ENCODE measurements at regions not wholly inside any gene's neighbourhood (a gene's known extent, or its start where the extent isn't known, plus 50 kb on each side); places are given as distances from the start of the nearest gene placed in this dataset.

GRCh38 chr4:57661517-57662090 is 551.4 kb upstream of the IGFBP7 start:
- no peak for DNase-seq

GRCh38 chr4:57658673-57659072 is 548.5 kb upstream of the IGFBP7 start:
- no peak for DNase-seq

DNA sequence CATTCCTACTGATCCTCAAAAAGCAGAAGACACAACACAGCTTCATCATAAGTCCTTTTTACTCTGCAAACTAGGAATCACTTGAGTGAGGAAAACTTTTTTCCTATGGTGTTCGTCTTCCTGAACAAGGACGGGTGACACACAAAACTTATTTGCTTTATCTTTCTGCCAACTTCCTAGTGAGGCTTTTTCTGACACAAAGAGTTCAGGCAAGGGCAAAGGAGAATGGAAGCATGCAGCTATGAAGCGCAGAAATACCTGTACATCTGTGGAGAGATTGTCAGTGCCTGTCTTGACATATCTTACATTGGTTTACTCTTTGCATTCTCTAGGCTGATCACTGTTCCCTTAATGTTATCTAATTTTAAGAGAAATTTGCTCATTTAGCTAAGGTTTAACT is 548.0 kb upstream of the IGFBP7 start:
- DNase-seq, result no peak

GRCh38 chr4:57655342-57655741 is 545.2 kb upstream of the IGFBP7 start:
- no peak for DNase-seq

- DNase-seq, result no peak
Measured at GRCh38 chr4:57652779-57653178, 542.6 kb upstream of the IGFBP7 start.

- DNase-seq, result no peak
Measured at GRCh38 chr4:57640391-57641100, 530.4 kb upstream of the IGFBP7 start.

DNA sequence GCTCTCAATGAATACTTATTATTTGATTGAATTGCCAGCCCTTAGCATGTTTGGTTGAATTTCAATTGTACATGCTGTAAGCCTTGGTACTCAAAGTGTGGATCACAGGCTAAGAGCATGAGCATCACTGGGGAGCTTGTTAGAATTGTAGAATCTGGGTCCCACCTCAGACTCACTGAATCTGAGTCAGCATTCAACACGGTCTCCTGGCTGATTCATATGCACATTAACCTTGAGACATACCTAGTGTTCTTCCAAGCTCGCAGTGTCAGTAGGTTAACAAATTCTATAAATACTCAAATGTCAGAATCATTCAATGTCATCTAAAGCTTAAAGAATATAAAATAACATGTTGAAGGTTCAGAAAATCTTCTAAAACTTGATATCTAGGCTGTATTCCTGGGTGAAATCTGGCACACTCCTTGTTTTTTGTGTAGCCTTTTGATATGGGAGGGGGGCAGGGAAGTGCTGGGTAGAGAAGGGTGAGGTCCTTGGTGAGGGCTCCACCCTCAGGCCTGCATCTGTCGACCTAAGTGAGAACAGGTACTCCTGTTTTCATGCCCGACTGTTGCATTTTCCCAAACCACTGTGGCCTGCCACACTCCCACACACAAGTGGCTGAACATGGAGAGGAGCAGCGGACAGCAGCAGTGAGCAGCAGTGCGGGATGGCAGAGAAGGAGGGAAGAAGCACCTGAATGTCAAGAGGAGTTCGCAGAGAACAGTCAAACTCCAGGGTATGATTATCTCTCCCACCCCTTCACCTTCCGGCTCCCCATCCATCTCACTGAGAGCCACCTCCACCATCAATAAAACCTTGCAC is 529.6 kb upstream of the IGFBP7 start:
- DNase-seq, result no peak

DNA sequence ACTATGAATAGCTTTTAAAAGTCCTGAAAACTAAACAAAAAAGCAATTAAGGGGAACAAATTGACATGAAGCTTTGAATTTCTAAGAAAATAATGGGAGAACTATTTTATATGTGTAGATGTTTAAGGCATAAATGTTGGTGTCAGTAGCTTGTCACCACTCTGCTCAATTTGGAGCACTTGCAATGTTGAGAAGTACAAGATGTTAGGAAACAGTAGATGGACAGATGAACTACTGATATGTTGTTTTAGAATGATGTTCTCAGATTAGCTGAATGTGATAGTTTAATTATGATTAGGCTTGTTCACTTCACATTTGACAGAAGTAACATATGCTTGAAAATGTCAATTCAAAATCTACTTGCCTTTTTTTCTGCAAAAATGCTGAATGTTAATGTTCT is 525.7 kb upstream of the IGFBP7 start:
- DNase-seq, result no peak

DNA sequence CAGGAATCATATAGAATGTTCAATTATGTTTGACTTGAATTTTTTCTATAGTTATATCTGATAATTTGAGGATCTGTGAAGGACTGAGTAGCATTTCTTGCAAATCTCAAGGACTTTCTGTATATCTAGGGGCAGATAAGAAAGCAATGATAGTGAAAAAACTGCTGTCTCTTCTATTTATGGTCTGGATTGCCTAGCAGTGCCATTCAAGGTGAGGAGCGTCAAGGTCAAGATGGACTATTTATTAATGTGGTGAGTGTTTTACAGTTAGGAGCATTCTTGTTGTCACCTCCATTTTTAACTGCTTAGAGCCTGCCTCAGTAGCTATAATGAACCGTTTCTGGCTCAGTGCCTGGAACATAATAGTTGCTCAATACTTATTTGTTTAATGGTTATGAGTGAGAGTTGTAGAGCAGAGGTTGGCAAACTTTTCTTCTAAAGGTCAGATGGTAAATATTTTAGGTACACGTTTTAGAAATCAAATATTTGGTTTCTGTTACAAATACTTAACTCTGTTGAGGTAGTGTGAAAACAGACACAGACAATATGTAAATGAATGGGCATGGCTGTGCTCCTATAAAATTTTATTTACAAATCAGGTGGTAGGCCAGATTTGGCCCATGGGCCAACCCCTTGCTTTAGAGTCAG is 523.2 kb upstream of the IGFBP7 start:
- DNase-seq, result no peak

DNA sequence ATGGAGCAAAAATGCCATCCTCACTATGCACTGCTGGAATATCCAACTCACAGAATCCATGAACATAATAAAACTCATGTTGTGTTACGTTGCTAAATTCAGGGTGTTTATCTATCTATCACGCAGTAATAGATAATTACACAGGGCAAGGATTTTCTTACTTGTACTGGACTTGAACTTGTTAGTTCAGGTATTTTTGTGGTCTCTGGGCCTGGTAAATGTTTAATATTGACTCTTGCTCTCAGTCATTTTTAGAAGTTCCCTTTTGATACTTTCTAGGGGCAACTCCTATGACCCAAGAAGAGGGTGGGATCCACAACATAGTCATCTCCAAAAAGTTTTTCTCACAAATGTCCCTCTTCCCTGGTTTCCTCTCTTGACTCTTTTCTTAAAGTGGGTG is 522.4 kb upstream of the IGFBP7 start:
- no peak for DNase-seq

GRCh38 chr4:57631147-57631546 is 521.0 kb upstream of the IGFBP7 start:
- no peak for DNase-seq

DNA sequence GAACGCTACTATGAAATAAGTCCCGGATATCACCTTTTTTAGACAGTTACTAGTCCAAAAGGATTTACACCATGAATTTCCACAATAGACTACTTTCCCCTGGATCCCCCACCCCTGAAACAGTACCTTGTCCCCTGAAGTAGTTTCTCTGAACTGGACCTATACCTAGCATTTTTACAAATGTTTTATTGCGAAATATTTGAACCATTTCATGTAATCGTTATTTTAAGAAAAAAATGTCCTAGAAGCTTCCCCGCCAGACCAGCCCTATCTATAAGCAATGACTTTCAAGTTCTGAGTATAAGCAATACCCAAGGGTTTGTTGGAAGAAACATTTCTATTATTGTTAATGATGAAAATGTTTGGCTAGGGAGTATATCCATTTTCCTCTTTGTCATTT is 517.8 kb upstream of the IGFBP7 start:
- DNase-seq, result no peak

DNA sequence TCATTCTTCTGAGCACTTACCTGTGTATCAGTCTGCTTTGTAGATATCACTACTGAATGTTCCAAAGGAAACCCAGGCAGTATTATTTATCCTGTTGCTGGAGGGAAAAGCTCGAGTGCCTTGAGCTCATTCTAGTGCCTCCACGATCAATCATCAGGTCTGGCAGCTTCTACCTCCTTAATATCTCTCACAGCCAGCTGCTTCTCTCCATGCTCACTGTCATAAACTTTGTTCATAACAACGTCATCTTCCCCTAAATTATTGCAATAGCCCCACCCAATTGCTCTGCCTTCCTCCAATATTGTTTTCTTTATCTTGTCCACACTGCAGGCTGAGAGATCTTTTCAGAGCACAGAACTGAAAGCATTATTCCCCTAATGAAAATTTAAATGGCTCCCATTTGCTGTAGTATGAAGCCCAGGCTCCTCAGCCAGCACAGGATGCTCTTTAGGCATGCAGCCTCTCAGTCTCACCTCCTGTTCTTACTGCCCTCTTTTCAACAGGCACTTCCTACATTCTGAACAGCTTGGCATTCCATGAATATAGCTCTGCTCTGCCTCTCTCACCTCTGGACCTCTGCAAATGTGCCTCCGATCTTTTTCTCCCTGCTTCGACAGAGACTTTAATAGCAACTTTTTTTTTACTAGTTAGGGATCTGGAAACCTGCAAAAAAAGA is 504.2 kb upstream of the IGFBP7 start:
- no peak for DNase-seq

DNA sequence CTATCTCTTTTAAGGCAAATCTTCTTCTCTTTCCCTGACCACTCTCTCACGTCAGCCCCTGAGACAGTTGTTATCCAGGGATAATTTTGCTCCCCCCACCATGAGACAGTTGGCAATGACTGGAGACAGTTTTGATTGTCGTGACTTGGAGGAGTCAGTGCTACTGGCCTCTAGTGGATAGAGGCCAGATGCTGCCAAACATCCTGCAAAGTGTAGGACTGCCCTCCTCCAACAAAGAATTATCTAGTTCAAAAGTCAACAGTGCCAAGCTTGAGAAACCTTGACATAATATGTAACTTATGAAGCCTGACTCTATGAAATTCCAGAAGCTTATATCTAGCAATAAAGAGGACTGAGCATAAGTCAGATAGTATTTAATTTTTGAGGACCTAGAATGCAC is 502.1 kb upstream of the IGFBP7 start:
- DNase-seq, result no peak

GRCh38 chr4:57607566-57608180 is 497.5 kb upstream of the IGFBP7 start:
- no peak for DNase-seq

DNA sequence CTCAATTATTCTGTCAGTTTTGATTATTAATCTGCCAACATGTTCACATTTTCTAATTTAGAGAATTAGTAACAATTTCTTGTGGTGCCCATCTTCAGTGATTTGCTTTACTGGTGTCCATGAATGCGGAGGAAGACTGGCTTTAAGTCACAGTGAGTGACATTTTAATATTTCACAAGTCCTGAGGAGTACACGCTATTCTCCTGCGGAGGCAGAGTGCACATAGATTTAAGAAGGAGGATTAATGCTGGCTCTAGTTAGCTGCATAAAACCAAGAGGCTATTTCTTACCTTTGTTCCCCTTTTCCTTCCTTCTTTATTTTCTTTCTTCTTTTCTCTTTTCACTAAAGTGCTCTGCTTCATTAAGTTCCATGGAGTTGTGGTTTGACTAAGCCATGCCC is 495.2 kb upstream of the IGFBP7 start:
- DNase-seq, result no peak

DNA sequence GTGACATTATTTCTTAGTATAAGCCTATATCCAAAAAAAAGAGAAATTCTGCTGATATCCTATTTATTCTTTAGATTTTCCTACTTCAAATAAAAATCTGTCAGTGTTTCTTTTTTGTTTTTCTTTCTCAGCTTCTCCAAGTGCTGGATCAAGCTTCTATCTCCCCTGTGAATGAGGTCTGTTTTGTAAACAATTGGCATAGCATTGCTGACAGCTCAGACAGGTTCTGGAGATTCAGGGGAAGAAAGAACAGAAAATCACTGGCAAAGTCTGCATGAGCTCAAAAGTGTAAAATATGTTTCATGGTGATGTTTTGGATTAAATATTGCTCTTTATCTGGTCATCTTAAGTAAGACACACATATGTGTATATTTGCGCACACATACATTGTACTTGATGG is 492.0 kb upstream of the IGFBP7 start:
- DNase-seq, result no peak

DNA sequence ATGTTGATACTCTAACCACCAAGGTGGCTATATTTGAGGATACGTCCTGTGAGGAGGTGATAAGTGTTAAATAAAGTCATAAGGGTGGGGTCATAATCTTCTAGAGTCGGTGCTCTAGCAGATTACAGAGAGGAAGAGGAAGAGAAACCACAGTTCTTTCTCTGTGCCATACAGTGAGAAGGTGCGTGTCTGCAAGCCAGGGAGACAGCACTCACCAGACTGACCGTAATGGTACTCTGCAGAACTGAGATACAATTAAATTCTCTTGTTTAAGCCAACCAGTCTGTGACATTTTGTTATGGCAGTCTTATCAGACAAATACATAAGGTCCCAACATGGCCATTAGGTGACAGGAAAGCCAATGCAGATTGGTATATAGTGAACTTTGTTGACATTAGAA is 480.9 kb upstream of the IGFBP7 start:
- DNase-seq, result no peak

DNA sequence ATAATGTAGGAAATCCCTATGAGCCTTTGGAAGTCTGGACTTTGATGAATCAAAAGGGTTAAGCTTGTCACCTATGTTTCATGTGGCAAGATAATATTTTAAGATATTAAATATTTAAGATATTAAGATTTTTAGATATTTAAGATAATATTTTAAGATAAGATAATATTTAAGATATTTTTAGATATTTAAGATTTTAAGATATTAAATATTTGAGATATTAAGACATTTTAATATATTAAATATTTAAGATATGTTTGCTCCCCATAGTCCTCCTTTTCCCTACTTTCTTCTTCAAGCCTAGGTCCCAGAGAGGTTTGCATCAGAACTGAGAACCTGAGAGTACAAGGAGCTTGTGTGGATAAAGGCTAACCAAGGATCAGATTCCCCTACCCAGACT is 478.4 kb upstream of the IGFBP7 start:
- DNase-seq, result no peak

DNA sequence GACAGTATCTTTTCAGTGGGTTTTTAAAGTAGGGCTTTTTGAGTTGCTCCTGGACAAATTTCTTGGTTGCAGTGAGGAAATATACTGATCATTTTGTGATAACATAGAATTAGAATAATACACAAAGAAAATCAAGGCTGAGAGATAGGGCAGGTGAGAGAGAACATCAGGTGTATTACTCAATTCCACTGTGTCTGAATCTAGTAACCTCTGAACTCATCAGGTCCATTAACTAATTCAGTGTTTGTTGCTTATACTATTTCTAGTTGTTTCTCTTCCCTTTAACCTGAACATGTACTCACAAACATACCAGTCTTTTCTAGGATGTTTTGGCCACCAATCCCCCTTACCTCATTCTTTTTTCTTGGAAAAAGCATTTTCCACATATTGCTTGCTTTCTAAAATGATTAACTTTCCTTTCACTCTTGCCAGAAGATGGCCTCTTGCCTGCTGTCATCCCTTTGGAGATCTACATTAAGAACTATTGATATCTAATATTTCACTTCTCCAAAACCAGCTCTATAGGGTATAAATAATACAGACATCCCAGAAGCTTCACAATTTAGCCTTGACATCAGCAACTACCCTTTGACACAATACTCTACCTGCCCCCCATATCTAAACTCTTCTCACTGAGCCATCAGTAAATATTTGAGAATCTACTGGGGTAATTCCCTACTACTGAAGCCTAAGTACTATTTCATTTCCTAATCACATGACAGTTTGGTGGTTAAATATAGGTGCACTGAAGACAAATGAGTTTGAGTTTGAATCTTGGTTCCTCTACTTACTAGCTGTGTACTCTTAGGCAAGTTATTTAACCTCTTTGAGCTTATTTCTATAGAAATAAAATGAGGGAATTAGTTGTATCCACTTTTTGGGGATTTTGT is 470.8 kb upstream of the IGFBP7 start:
- no peak for DNase-seq

DNA sequence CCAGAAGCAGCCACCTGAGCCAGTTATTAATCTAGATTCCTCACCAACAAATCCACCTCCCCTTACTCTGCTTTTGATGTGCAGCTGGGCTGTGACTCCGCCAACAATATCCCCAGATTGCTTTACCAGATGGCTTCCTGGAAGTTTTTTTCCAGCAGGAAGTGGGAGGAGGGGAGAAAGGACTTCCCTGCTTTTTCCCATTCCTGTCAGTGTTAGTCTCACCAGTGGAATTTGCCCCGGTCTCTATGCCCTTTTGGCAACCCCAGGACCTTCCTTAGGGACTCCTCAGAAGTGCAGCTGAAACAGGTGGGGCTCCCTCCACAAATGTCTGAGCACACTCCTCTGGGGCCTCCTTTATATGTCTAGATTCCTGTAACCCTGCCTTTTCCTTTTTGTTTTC is 465.2 kb upstream of the IGFBP7 start:
- no peak for DNase-seq
